HS-27A (cell line): ENCODE measurements at regions not wholly inside any gene's neighbourhood (a gene's known extent, or its start where the extent isn't known, plus 50 kb on each side); places are given as distances from the start of the nearest gene placed in this dataset.

Experiments
- DNase-seq: peaks from one replicate; pipeline ENCODE4 v3.0.0-alpha.2; 2012; ENCODE audit warnings: low read depth, missing footprints

GRCh38 chr1:219476116-219476515 is 136.8 kb downstream of the ZC3H11B start:
- DNase-seq = no peak

GRCh38 chr1:219472596-219472995 is 140.3 kb downstream of the ZC3H11B start:
- DNase-seq = no peak

GRCh38 chr1:219467524-219467923 is 145.4 kb downstream of the ZC3H11B start:
- DNase-seq = no peak

- no peak for DNase-seq
Observed at GRCh38 chr1:219466766-219467165, 146.1 kb downstream of the ZC3H11B start.

- DNase-seq = no peak
Observed at GRCh38 chr1:219465212-219466093, 147.5 kb downstream of the ZC3H11B start.

GRCh38 chr1:219463636-219464035 is 149.3 kb downstream of the ZC3H11B start:
- no peak for DNase-seq

- DNase-seq = no peak
Observed at GRCh38 chr1:219461981-219462400, 150.9 kb downstream of the ZC3H11B start.

GRCh38 chr1:219460896-219461815 is 151.7 kb downstream of the ZC3H11B start:
- no peak for DNase-seq

GRCh38 chr1:219460081-219460895 is 152.6 kb downstream of the ZC3H11B start:
- no peak for DNase-seq

- no peak for DNase-seq
Observed at GRCh38 chr1:219459351-219460080, 153.4 kb downstream of the ZC3H11B start.

- DNase-seq = no peak
Observed at GRCh38 chr1:219446288-219446687, 166.6 kb downstream of the ZC3H11B start.

GRCh38 chr1:219445864-219446263 is 167.0 kb downstream of the ZC3H11B start:
- DNase-seq = no peak

- no peak for DNase-seq
Observed at GRCh38 chr1:219444474-219444873, 168.4 kb downstream of the ZC3H11B start.

GRCh38 chr1:219443763-219444162 is 169.1 kb downstream of the ZC3H11B start:
- no peak for DNase-seq

- DNase-seq = no peak
Observed at GRCh38 chr1:219442611-219443061, 170.3 kb downstream of the ZC3H11B start.

- DNase-seq = no peak
Observed at GRCh38 chr1:219441884-219442283, 171.0 kb downstream of the ZC3H11B start.

GRCh38 chr1:219439376-219439775 is 173.5 kb downstream of the ZC3H11B start:
- DNase-seq = no peak

- no peak for DNase-seq
Observed at GRCh38 chr1:219438386-219438785, 174.5 kb downstream of the ZC3H11B start.

GRCh38 chr1:219434923-219435297 is 178.0 kb downstream of the ZC3H11B start:
- no peak for DNase-seq

GRCh38 chr1:219434285-219434922 is 178.5 kb downstream of the ZC3H11B start:
- DNase-seq = no peak
